ENCODE measurements at regions not wholly inside any gene's neighbourhood (a gene's known extent, or its start where the extent isn't known, plus 50 kb on each side); places are given as distances from the start of the nearest gene placed in this dataset.

- TF ChIP-seq TAF1 (IDR thresholded peaks at IDR 0.05; ENCODE audit: borderline replicate concordance, low read depth, low read length) (no peak), ZZZ3 (IDR thresholded peaks at IDR 0.05; ENCODE audit: control insufficient read depth, insufficient read length, low read depth) (no peak), YY1 (IDR thresholded peaks at IDR 0.05; ENCODE audit: low read depth, low read length) (no peak), GABPA (IDR thresholded peaks at IDR 0.05; ENCODE audit: low read depth) (no peak), CEBPB (IDR thresholded peaks at IDR 0.05; ENCODE audit: borderline replicate concordance in 1 of 2, low read depth in 2 of 2, low read length in 2 of 2) (no peak), HDAC2 (IDR thresholded peaks at IDR 0.05) (no peak), HCFC1 (IDR thresholded peaks at IDR 0.05; ENCODE audit: low read length) (no peak), SMAD1 (IDR thresholded peaks at IDR 0.05; ENCODE audit: low read depth, partially characterized antibody) (no peak), E2F4 (IDR thresholded peaks at IDR 0.05; ENCODE audit: low read depth, low read length) (no peak), BACH1 (IDR thresholded peaks at IDR 0.05; ENCODE audit: borderline replicate concordance) (no peak), USF2 (IDR thresholded peaks at IDR 0.05; ENCODE audit: borderline replicate concordance, low read depth, low read length) (no peak), LARP7 (IDR thresholded peaks at IDR 0.05) (no peak), ZBED1 (IDR thresholded peaks at IDR 0.05; ENCODE audit: borderline replicate concordance) (no peak), CREM (IDR thresholded peaks at IDR 0.05; ENCODE audit: low read depth) (no peak), RAD51 (IDR thresholded peaks at IDR 0.05) (no peak), SPI1 (IDR thresholded peaks at IDR 0.05; ENCODE audit: borderline replicate concordance, insufficient read depth, low read depth, low read length) (no peak), YBX1 (IDR thresholded peaks at IDR 0.05) (no peak), CTCF (IDR thresholded peaks at IDR 0.05 in 2 of 3, conservative IDR thresholded peaks at IDR 0.05 in 1 of 3; ENCODE audit: control insufficient read depth in 2 of 3, extremely low read depth in 1 of 3, insufficient read depth in 1 of 3, low read depth in 3 of 3, low read length in 3 of 3) (no peak)
- DNase-seq (ENCODE audit: low read depth, low spot score) (no peak), ATAC-seq (no peak), FAIRE-seq (no peak)
- no peaks in the 10 kb centered on the region for H3K79me2 ChIP-seq (ENCODE audit: control insufficient read depth, insufficient read depth, low read length)
- RAD21 ChIA-PET (ENCODE audit: unreplicated experiment), result no interaction called here
- no TSS peak for BruUV-seq (replicated peaks)
- SMC1A ChIA-PET (ENCODE audit: uncharacterized antibody, unreplicated experiment), result no interaction called here
- in situ Hi-C loops (cut with MboI) (no loop called here), intact Hi-C loops (cut with micrococcal nuclease; ENCODE audit: unreplicated experiment) (no loop called here)
- CTCF ChIA-PET, result no interaction called here
- no peaks in the 10 kb centered on the region for H4K20me1 ChIP-seq (ENCODE audit: control insufficient read depth, insufficient read depth)
- H3K27me3 ChIP-seq (replicated peaks in 1 of 2; ENCODE audit: control insufficient read depth in 2 of 2, insufficient read depth in 2 of 2, low read length in 1 of 2), result no peaks in the 10 kb centered on the region
- H3K27ac ChIP-seq (ENCODE audit: control insufficient read depth, insufficient read depth), result no peak overlapping the region
- POLR2A ChIA-PET, result no interaction called here
- no peak overlapping the region for H2AFZ ChIP-seq (ENCODE audit: control insufficient read depth, low read depth, low read length)
- H3K36me3 ChIP-seq (ENCODE audit: control insufficient read depth in 2 of 2, insufficient read depth in 2 of 2, low read length in 1 of 2), result no peaks in the 10 kb centered on the region
- H3K9ac ChIP-seq (ENCODE audit: control insufficient read depth, insufficient read depth, low read length), result no peak overlapping the region
- no peak overlapping the region for H3K4me2 ChIP-seq (ENCODE audit: control insufficient read depth, insufficient read depth)
- H3K9me3 ChIP-seq (replicated peaks; ENCODE audit: control insufficient read depth, insufficient read depth, low read length), result no peaks in the 10 kb centered on the region
- H3K4me1 ChIP-seq (ENCODE audit: control insufficient read depth, insufficient read depth, low read length), result no peaks in the 10 kb centered on the region
- H3K4me3 ChIP-seq, result no peak overlapping the region
These were observed 755.2 kb upstream of the TENM4 start for GRCh38 chr11:80196041-80196440.
